Sigmoid colon (tissue), 6 donors: ENCODE measurements at regions not wholly inside any gene's neighbourhood (a gene's known extent, or its start where the extent isn't known, plus 50 kb on each side); places are given as distances from the start of the nearest gene placed in this dataset.
"Not testable (repeated sequence)": the region's sequence is repeated elsewhere in the genome, so short reads cannot be mapped to it uniquely, and the experiment has no call there.

Experiments
- DNase-seq: peaks from one replicate; pipeline ENCODE4 v3.0.0-alpha.2; 2019
- H3K27ac ChIP-seq, 4 donors: fragments of 200-600 bp; sonication (generic); one replicate each; pipeline ENCODE4 v1.5.1; 2016 to 2019; ENCODE audit warnings: mild to moderate bottlenecking in 1 of 4
- H3K27me3 ChIP-seq, 3 donors: fragments of 200-600 bp; sonication (generic); one replicate each; pipeline ENCODE4 v1.5.1; 2019; ENCODE audit warnings: mild to moderate bottlenecking in 1 of 3
- H3K36me3 ChIP-seq, 4 donors: fragments of 200-600 bp; sonication (generic); one replicate each; pipeline ENCODE4 v1.5.1; 2016 to 2019
- H3K4me1 ChIP-seq, 4 donors: fragments of 200-600 bp; sonication (generic); one replicate each; pipeline ENCODE4 v1.5.1; 2017 to 2019
- H3K4me3 ChIP-seq, 4 donors: fragments of 200-600 bp; sonication (generic); one replicate each; pipeline ENCODE4 v1.5.1; 2017 to 2019; ENCODE audit warnings: mild to moderate bottlenecking in 2 of 4, moderate library complexity in 1 of 4
- H3K9me3 ChIP-seq, 4 donors: fragments of 200-600 bp in 3 of 4; sonication (generic) in 3 of 4; one replicate each; pipeline versions ENCODE4 v1.5.1 to v1.6.1; 2013 to 2019
- CTCF ChIP-seq, 4 experiments: fragments of 450-650 bp in 3 of 4; fragments of 200-600 bp in 1 of 4; IDR thresholded peaks; one replicate each; pipeline ENCODE4 v1.5.1; 2016 to 2019; ENCODE audit warnings: antibody characterized with exemption in 4 of 4, mild to moderate bottlenecking in 3 of 4, moderate library complexity in 2 of 4
- EP300 ChIP-seq, 4 donors: sonication (generic); formaldehyde crosslinking; IDR thresholded peaks; one replicate each; pipeline ENCODE4 v1.6.1; 2017; ENCODE audit warnings: antibody characterized with exemption in 4 of 4
- POLR2A ChIP-seq, 2 donors: fragments of 450-650 bp; IDR thresholded peaks; one replicate each; pipeline ENCODE4 v1.6.1; 2016; ENCODE audit warnings: antibody characterized with exemption in 2 of 2, mild to moderate bottlenecking in 2 of 2, moderate library complexity in 2 of 2
- POLR2AphosphoS5 ChIP-seq, 4 donors: sonication (generic); formaldehyde crosslinking; IDR thresholded peaks; one replicate each; pipeline ENCODE4 v1.6.1; 2017; ENCODE audit warnings: antibody characterized with exemption in 4 of 4
- WGBS, 2 donors: extraction: QIAGEN DNeasy Blood & Tissue Kit; methylation state at CpG; one replicate each; pipeline ENCODE4 v1.1.7; 2013; 5-methylcytosine and 5-hydroxymethylcytosine counted together
- intact Hi-C: fragments of 100-400 bp; cut with DNase I; formaldehyde crosslinking; loops from one replicate; pipeline ENCODE4 v1.15.1; 2023
- donor health status: healthy with polysubstance abuse.
- donor health status: healthy.

DNA sequence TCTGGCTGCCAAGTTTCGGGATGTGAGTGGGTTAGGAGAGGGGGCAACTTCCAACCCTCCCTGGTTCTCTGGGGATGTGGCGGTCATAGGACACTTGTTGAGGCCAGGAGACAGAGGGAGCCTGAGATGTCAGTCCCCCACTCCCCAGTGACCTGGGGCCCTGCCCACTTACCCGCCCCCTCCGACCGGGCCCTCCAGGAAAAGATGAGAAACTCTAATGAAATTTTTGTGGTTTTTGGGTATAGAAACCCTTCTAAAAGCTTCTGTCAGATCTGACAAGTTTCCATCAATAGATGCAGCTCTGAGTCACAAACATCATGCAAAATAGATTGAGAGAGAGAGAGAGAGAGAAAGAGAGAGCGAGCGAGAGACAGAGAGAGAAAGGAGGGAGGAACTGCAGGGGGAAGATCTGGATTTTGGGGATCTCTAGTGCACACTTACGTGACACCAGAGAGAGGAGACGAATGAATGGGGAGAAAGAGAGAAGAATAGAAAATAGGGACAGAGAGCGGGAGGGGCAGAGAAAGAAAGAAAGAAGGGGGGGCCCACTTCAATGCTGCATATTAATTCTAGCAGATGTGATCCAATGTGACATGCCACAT is 94.0 kb downstream of the PTPRS start:
- peaks cover 0 to 60% (median 13%) of the 10 kb centered on the region in 4 donors for H3K36me3 ChIP-seq
- no peaks in the 10 kb centered on the region for H3K27me3 ChIP-seq
- TF ChIP-seq POLR2AphosphoS5 (IDR thresholded peaks at IDR 0.05): no peak
- no peak for TF ChIP-seq EP300 (IDR thresholded peaks at IDR 0.05)
- no peak for TF ChIP-seq CTCF (IDR thresholded peaks at IDR 0.05)
- no peak for TF ChIP-seq POLR2A (IDR thresholded peaks at IDR 0.05)
- intact Hi-C loops: no loop called here
- H3K4me1 ChIP-seq: peaks cover 0 to 4% (median 0%) of the 10 kb centered on the region in 4 donors
- no peak overlapping the region for H3K4me3 ChIP-seq
- DNase-seq: no peak
- no peak overlapping the region for H3K27ac ChIP-seq
- 81 to 83% methylated on average over 10 of the region's 10 CpGs for WGBS, 2 donors
- H3K9me3 ChIP-seq: no peaks in the 10 kb centered on the region

DNA sequence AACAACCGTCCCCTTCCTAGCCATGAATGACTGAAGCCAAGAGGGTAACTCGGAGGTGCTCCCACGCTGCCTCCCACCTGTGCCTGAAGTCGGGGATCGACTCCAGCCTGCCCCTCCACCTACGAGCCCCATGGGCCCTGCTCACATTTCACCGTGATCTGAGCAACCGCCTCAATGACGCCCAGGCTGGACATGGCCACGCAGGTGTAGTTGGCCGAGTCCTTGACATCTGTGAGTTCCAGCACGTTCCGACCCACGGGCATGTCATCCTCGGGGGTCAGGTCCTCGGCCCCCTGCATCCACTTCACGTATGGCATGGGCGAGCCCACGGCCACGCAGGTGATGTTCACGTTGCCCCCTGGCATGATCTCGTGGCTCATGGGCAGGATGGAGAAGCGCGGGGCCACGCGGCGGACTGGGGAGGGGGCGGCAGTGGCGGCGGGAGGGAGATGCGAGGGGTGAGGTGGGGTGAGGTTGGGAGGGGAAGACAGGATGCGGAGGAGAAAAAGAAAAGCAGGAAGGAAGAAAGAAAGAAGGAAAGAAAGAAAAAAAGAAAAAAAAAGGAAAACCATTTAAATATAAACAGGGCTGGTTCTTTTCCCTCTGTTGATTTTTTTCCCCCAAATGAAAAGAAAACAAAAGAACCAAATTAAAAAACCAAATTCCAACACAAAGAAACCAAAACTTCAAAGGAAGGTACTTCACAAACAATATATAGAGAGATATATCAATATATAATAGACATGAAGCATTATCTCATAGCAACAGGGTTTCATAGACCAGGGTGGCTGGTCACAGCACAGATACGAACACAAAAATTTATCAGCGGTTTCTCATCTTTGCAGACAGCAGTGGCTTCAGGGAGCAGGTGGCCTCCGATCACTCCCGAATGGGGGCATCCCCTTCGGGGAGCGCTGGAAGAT is 94.7 kb downstream of the PTPRS start:
- Histone ChIP-seq H3K27me3 (no peaks in the 10 kb centered on the region), H3K4me1 (peaks cover 0 to 4% (median 0%) of the 10 kb centered on the region in 4 donors), H3K36me3 (peaks cover 0 to 68% (median 13%) of the 10 kb centered on the region in 4 donors), H3K9me3 (no peaks in the 10 kb centered on the region), H3K27ac (no peak overlapping the region), H3K4me3 (no peak overlapping the region)
- WGBS, 2 donors: 90 to 93% methylated on average over 38 of the region's 38 CpGs
- no peak for TF ChIP-seq EP300 (IDR thresholded peaks at IDR 0.05)
- no peak for TF ChIP-seq POLR2AphosphoS5 (IDR thresholded peaks at IDR 0.05)
- TF ChIP-seq POLR2A (IDR thresholded peaks at IDR 0.05): no peak
- TF ChIP-seq CTCF (IDR thresholded peaks at IDR 0.05): no peak
- DNase-seq: no peak
- intact Hi-C loops: no loop called here

GRCh38 chr19:5244351-5244750 is 96.3 kb downstream of the PTPRS start:
- Histone ChIP-seq H3K36me3 (peaks cover 0 to 65% (median 15%) of the 10 kb centered on the region in 4 donors), H3K9me3 (no peaks in the 10 kb centered on the region), H3K4me3 (no peak overlapping the region), H3K4me1 (no peaks in the 10 kb centered on the region), H3K27me3 (no peaks in the 10 kb centered on the region), H3K27ac (no peak overlapping the region)
- WGBS, 2 donors: 94 to 95% methylated on average over 11 of the region's 11 CpGs
- DNase-seq: no peak
- intact Hi-C loops: no loop called here
- TF ChIP-seq CTCF (IDR thresholded peaks at IDR 0.05): no peak
- TF ChIP-seq POLR2A (IDR thresholded peaks at IDR 0.05): no peak
- TF ChIP-seq EP300 (IDR thresholded peaks at IDR 0.05): no peak
- no peak for TF ChIP-seq POLR2AphosphoS5 (IDR thresholded peaks at IDR 0.05)

GRCh38 chr19:5243878-5244277 is 96.7 kb downstream of the PTPRS start:
- H3K4me1 ChIP-seq: no peaks in the 10 kb centered on the region
- H3K4me3 ChIP-seq: no peak overlapping the region
- no peak for DNase-seq
- intact Hi-C loops: no loop called here
- no peak for TF ChIP-seq POLR2A (IDR thresholded peaks at IDR 0.05)
- no peak for TF ChIP-seq CTCF (IDR thresholded peaks at IDR 0.05)
- no peak for TF ChIP-seq EP300 (IDR thresholded peaks at IDR 0.05)
- no peak for TF ChIP-seq POLR2AphosphoS5 (IDR thresholded peaks at IDR 0.05)
- 97% methylated on average over 40 of the region's 40 CpGs for WGBS, 2 donors
- no peaks in the 10 kb centered on the region for H3K27me3 ChIP-seq
- no peak overlapping the region for H3K27ac ChIP-seq
- no peaks in the 10 kb centered on the region for H3K9me3 ChIP-seq
- peaks cover under 1 to 67% (median 15%) of the 10 kb centered on the region in 4 donors for H3K36me3 ChIP-seq

DNA sequence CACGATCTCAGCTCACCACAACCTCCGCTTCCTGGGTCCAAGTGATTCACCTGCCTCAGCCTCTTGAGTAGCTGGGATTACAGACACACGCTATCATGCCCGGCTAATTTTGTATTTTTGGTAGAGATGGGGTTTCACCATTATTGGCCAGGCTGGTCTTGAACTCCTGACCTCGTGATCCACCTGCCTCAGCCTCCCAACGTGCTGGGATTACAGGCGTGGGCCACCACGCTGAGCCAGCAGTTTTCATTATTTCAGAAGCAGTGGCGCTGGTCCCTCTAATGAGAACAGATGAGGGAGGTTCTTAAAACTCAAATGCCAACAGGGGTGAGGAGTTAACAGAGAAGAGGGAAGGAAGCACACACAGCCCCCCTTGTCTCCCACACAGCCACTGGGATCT is 98.7 kb downstream of the PTPRS start:
- WGBS, 2 donors: 81 to 93% methylated on average over 9 of the region's 9 CpGs
- H3K36me3 ChIP-seq: peaks cover 20 to 80% (median 27%) of the 10 kb centered on the region in 4 donors
- DNase-seq: not testable (repeated sequence)

More for the DNA sequence above, 98.7 kb downstream of the PTPRS start:
- H3K9me3 ChIP-seq, H3K27me3 ChIP-seq, H3K4me1 ChIP-seq, H3K27ac ChIP-seq, intact Hi-C loops, H3K4me3 ChIP-seq: not testable (repeated sequence)
